ENCODE measurements at regions not wholly inside any gene's neighbourhood (a gene's known extent, or its start where the extent isn't known, plus 50 kb on each side); places are given as distances from the start of the nearest gene placed in this dataset.

- no peak for DNase-seq (ENCODE audit: low read depth in 2 of 2)
Measured at GRCh38 chr6:45830441-45831139, 185.1 kb downstream of the CLIC5 start.

- DNase-seq (ENCODE audit: low read depth in 2 of 2), result no peak
Measured at GRCh38 chr6:45829873-45830272, 185.8 kb downstream of the CLIC5 start.

- no peak for DNase-seq (ENCODE audit: low read depth in 2 of 2)
Measured at GRCh38 chr6:45827952-45828530, 187.6 kb downstream of the CLIC5 start.

- no peak for DNase-seq (ENCODE audit: low read depth in 2 of 2)
Measured at GRCh38 chr6:45822873-45823272, 192.8 kb downstream of the CLIC5 start.

- DNase-seq (ENCODE audit: low read depth in 2 of 2), result no peak
Measured at GRCh38 chr6:45822246-45822812, 193.3 kb downstream of the CLIC5 start.

- DNase-seq (ENCODE audit: low read depth in 2 of 2), result no peak
Measured at GRCh38 chr6:45818655-45819054, 197.0 kb downstream of the CLIC5 start.

GRCh38 chr6:45816674-45817297, 198.9 kb downstream of the CLIC5 start:
- no peak for DNase-seq (ENCODE audit: low read depth in 2 of 2)

- no peak for DNase-seq (ENCODE audit: low read depth in 2 of 2)
Measured at GRCh38 chr6:45815466-45816125, 200.1 kb downstream of the CLIC5 start.

- DNase-seq (ENCODE audit: low read depth in 2 of 2), result no peak
Measured at GRCh38 chr6:45814772-45815171, 200.9 kb downstream of the CLIC5 start.

- no peak for DNase-seq (ENCODE audit: low read depth in 2 of 2)
Measured at GRCh38 chr6:45813943-45814342, 201.7 kb downstream of the CLIC5 start.

- DNase-seq (ENCODE audit: low read depth in 2 of 2), result no peak
Measured at GRCh38 chr6:45812922-45813321, 202.7 kb downstream of the CLIC5 start.

GRCh38 chr6:45808917-45809316, 206.7 kb downstream of the CLIC5 start:
- no peak for DNase-seq (ENCODE audit: low read depth in 2 of 2)

- no peak for DNase-seq (ENCODE audit: low read depth in 2 of 2)
Measured at GRCh38 chr6:45808042-45808645, 207.5 kb downstream of the CLIC5 start.

- DNase-seq (ENCODE audit: low read depth in 2 of 2), result no peak
Measured at GRCh38 chr6:45807311-45808041, 208.2 kb downstream of the CLIC5 start.

- no peak for DNase-seq (ENCODE audit: low read depth in 2 of 2)
Measured at GRCh38 chr6:45806172-45806571, 209.5 kb downstream of the CLIC5 start.

GRCh38 chr6:45803071-45803470, 212.6 kb downstream of the CLIC5 start:
- no peak for DNase-seq (ENCODE audit: low read depth in 2 of 2)

GRCh38 chr6:45801471-45802289, 214.0 kb downstream of the CLIC5 start:
- no peak for DNase-seq (ENCODE audit: low read depth in 2 of 2)

GRCh38 chr6:45800911-45801310, 214.7 kb downstream of the CLIC5 start:
- no peak for DNase-seq (ENCODE audit: low read depth in 2 of 2)

- DNase-seq (ENCODE audit: low read depth in 2 of 2), result no peak
Measured at GRCh38 chr6:45795678-45796077, 220.0 kb downstream of the CLIC5 start.

- DNase-seq (ENCODE audit: low read depth in 2 of 2), result no peak
Measured at GRCh38 chr6:45794465-45794864, 221.2 kb downstream of the CLIC5 start.

All from stimulated activated CD4-positive, alpha-beta T cell treated with anti-CD3 and anti-CD28 coated beads, Interleukin-1b, Interleukin-23, amount 100 ng/mL, for 1 hour (primary cell).